IMR-90 (cell line): ENCODE measurements at regions not wholly inside any gene's neighbourhood (a gene's known extent, or its start where the extent isn't known, plus 50 kb on each side); places are given as distances from the start of the nearest gene placed in this dataset.

Experiments used
- ATAC-seq: fragments of 200-7000 bp; cut with Tn5 transposase; 2 replicates; pipeline ENCODE4 v1.9.1; 2020; ENCODE audit warnings: low read depth, mild to moderate bottlenecking, moderate library complexity
- BruUV-seq: library from RNA; stranded (reverse); fragments of 400-500 nt; replicated peaks from 2 replicates; lab custom pipeline; 2021; lab: Mats Ljungman, UMichigan
- CTCF ChIA-PET: fragments of 300-600 bp; formaldehyde crosslinking; extraction: SDS; loops from one replicate; lab custom pipeline; 2021; ENCODE audit warnings: antibody characterized with exemption; lab: Yijun Ruan, JAX
- POLR2A ChIA-PET: fragments of 300-600 bp; sonication (Branson Sonifier 250); formaldehyde crosslinking; loops from one replicate; lab custom pipeline; 2022; ENCODE audit warnings: antibody characterized with exemption; ENCODE audit not compliant: unreplicated experiment; lab: Charles Lee
- DNase-seq: peaks from one replicate; pipeline ENCODE4 v3.0.0; 2013
- H2AFZ ChIP-seq: replicated peaks from 2 replicates; pipeline ENCODE3; 2013; ENCODE audit warnings: low read length, mild to moderate bottlenecking; ENCODE audit not compliant: poor library complexity
- H2AK5ac ChIP-seq: 2 replicates; pipeline ENCODE4 v1.6.1; 2013; ENCODE audit warnings: low read depth, low read length, inconsistent platforms
- H2AK9ac ChIP-seq: replicated peaks from 2 replicates; pipeline ENCODE3; 2013; ENCODE audit warnings: mild to moderate bottlenecking, low read depth, low read length, moderate library complexity; ENCODE audit not compliant: poor library complexity
- H2BK120ac ChIP-seq: 2 replicates; pipeline ENCODE4 v1.6.1; 2013; ENCODE audit warnings: low read depth, low read length, inconsistent platforms
- H2BK15ac ChIP-seq: 3 replicates; pipeline ENCODE4 v1.6.1; 2013; ENCODE audit warnings: low read depth, low read length, inconsistent platforms
- H2BK20ac ChIP-seq: 2 replicates; pipeline ENCODE4 v1.6.1; 2013; ENCODE audit warnings: low read depth, mild to moderate bottlenecking, inconsistent platforms, low read length, moderate library complexity
- H2BK5ac ChIP-seq: 2 replicates; pipeline ENCODE4 v1.6.1; 2013; ENCODE audit warnings: mild to moderate bottlenecking, low read depth, low read length, inconsistent platforms; ENCODE audit not compliant: poor library complexity, severe bottlenecking
- H3K14ac ChIP-seq: replicated peaks from 2 replicates; pipeline ENCODE4 v1.6.1; 2013; ENCODE audit warnings: low read depth, low read length, inconsistent platforms
- H3K18ac ChIP-seq: 2 replicates; pipeline ENCODE4 v1.6.1; 2013; ENCODE audit warnings: low read depth, low read length, control low read depth
- H3K23ac ChIP-seq: 2 replicates; pipeline ENCODE4 v1.6.1; 2013; ENCODE audit warnings: low read depth, low read length, inconsistent platforms
- H3K27ac ChIP-seq: 2 replicates; pipeline ENCODE4 v1.5.1; 2013; ENCODE audit warnings: mild to moderate bottlenecking, control low read depth, low read length; ENCODE audit not compliant: insufficient read depth
- H3K27me3 ChIP-seq: 2 replicates; pipeline ENCODE4 v1.6.1; 2013; ENCODE audit warnings: low read length; ENCODE audit not compliant: control insufficient read depth, insufficient read depth
- H3K36me3 ChIP-seq: 2 replicates; pipeline ENCODE4 v1.6.1; 2013; ENCODE audit warnings: low read length, mixed read lengths; ENCODE audit not compliant: control insufficient read depth, insufficient read depth
- H3K4ac ChIP-seq: 2 replicates; pipeline ENCODE4 v1.6.1; 2013; ENCODE audit warnings: low read depth, low read length, inconsistent platforms
- H3K4me1 ChIP-seq: 2 replicates; pipeline ENCODE4 v1.6.1; 2013; ENCODE audit warnings: low read length, mixed read lengths; ENCODE audit not compliant: control insufficient read depth, insufficient read depth
- H3K4me2 ChIP-seq: 2 replicates; pipeline ENCODE4 v1.6.1; 2013; ENCODE audit warnings: low read depth, mild to moderate bottlenecking, control low read depth, low read length, moderate library complexity
- H3K4me3 ChIP-seq: 2 replicates; pipeline ENCODE4 v1.5.1; 2013; ENCODE audit warnings: low read depth, mild to moderate bottlenecking, control low read depth, low read length, moderate library complexity; ENCODE audit not compliant: insufficient read depth
- H3K56ac ChIP-seq: 2 replicates; pipeline ENCODE4 v1.6.1; 2013; ENCODE audit warnings: low read length, inconsistent platforms; ENCODE audit not compliant: insufficient read depth; ENCODE audit errors: extremely low read depth
- H3K79me1 ChIP-seq, 2 experiments: 2 replicates each; pipeline ENCODE4 v1.6.1; 2013; ENCODE audit warnings: low read length in 2 of 2, inconsistent platforms in 1 of 2, low read depth in 1 of 2
- H3K9ac ChIP-seq: 2 replicates; pipeline ENCODE4 v1.6.1; 2013; ENCODE audit warnings: low read depth, low read length, control low read depth
- H3K9me1 ChIP-seq: 2 replicates; pipeline ENCODE4 v1.6.1; 2013; ENCODE audit warnings: low read length, inconsistent platforms; ENCODE audit not compliant: insufficient read depth
- H3K9me3 ChIP-seq: 2 replicates; pipeline ENCODE4 v1.6.1; 2013; ENCODE audit warnings: low read length; ENCODE audit not compliant: control insufficient read depth, insufficient read depth
- H4K20me1 ChIP-seq: 2 replicates; pipeline ENCODE4 v1.6.1; 2013; ENCODE audit warnings: low read length, inconsistent platforms; ENCODE audit not compliant: insufficient read depth
- H4K5ac ChIP-seq: 2 replicates; pipeline ENCODE4 v1.6.1; 2013; ENCODE audit warnings: mild to moderate bottlenecking, low read depth, low read length, control low read depth
- H4K8ac ChIP-seq, 2 experiments: 2 replicates each; pipeline ENCODE4 v1.6.1; 2013; ENCODE audit warnings: low read depth in 2 of 2, low read length in 2 of 2, control low read depth in 1 of 2, inconsistent platforms in 1 of 2
- H4K91ac ChIP-seq: 2 replicates; pipeline ENCODE4 v1.6.1; 2013; ENCODE audit warnings: low read depth, low read length, inconsistent platforms; ENCODE audit not compliant: insufficient read depth
- BHLHE40 ChIP-seq: fragments of 150-350 bp; IDR thresholded peaks from 2 replicates; pipeline ENCODE4 v1.6.1; 2016; ENCODE audit warnings: mild to moderate bottlenecking, low read depth, low read length
- CHD1 ChIP-seq: IDR thresholded peaks from 2 replicates; pipeline ENCODE4 v1.6.1; 2012; ENCODE audit warnings: low read depth, low read length, improper control_type of control experiment
- MAFK ChIP-seq: IDR thresholded peaks from 2 replicates; pipeline ENCODE4 v1.6.1; 2012; ENCODE audit warnings: low read depth, low read length, improper control_type of control experiment
- MXI1 ChIP-seq: IDR thresholded peaks from 2 replicates; pipeline ENCODE4 v1.6.1; 2012; ENCODE audit warnings: low read depth, mild to moderate bottlenecking, low read length, moderate library complexity, borderline replicate concordance
- NFE2L2 ChIP-seq: fragments of 150-350 bp; IDR thresholded peaks from 2 replicates; pipeline ENCODE4 v1.6.1; 2016; ENCODE audit warnings: low read depth, mild to moderate bottlenecking, low read length
- POLR2A ChIP-seq: IDR thresholded peaks from 2 replicates; pipeline ENCODE4 v1.6.1; 2012; ENCODE audit warnings: mild to moderate bottlenecking, low read depth, low read length
- RAD21 ChIP-seq: IDR thresholded peaks from 2 replicates; pipeline ENCODE4 v1.6.1; 2012; ENCODE audit warnings: low read length, improper control_type of control experiment
- RCOR1 ChIP-seq: IDR thresholded peaks from 2 replicates; pipeline ENCODE4 v1.6.1; 2012; ENCODE audit warnings: mild to moderate bottlenecking, low read length, improper control_type of control experiment; ENCODE audit not compliant: insufficient replicate concordance
- SMC3 ChIP-seq: fragments of 150-350 bp; IDR thresholded peaks from 2 replicates; pipeline ENCODE4 v1.6.1; 2016; ENCODE audit warnings: low read depth, mild to moderate bottlenecking, antibody characterized with exemption, low read length, moderate library complexity
- WGBS, 2 experiments: methylation state at CpG; one replicate each; pipeline versions ENCODE4 v1.1.5 to v1.1.7; 2013; ENCODE audit warnings: missing lambda C conversion rate in 2 of 2; ENCODE audit not compliant: insufficient read length in 1 of 2; ENCODE audit errors: extremely low coverage in 2 of 2; 5-methylcytosine and 5-hydroxymethylcytosine counted together
- dilution Hi-C: fragments of 300-500 bp; cut with HindIII; formaldehyde crosslinking; loops from one replicate; pipeline ENCODE4 v1.14.3; 2018; ENCODE audit warnings: low sequenced_read_pairs; ENCODE audit not compliant: unreplicated experiment
- in situ Hi-C: fragments of 300-500 bp; cut with MboI; formaldehyde crosslinking; loops from 3 replicates; pipeline ENCODE4 v1.14.3; 2019; ENCODE audit warnings: low sequenced_read_pairs, inconsistent platforms, mixed read lengths
- intact Hi-C: fragments of 100-400 bp; cut with micrococcal nuclease; formaldehyde crosslinking; loops from 2 replicates; pipeline ENCODE4 v1.10.0; 2022
- TF ChIP-seq, protein P1 (sequence below): fragments of 150-350 bp; IDR thresholded peaks from 2 replicates; pipeline ENCODE4 v1.6.1; 2017; ENCODE audit warnings: mild to moderate bottlenecking, antibody characterized with exemption, low read length, low read depth
- TF ChIP-seq, protein P2 (sequence below): conservative IDR thresholded peaks from 2 replicates; pipeline ENCODE4 v1.5.1; 2012; ENCODE audit warnings: mild to moderate bottlenecking, low read depth, low read length, improper control_type of control experiment
- TF ChIP-seq, protein P3 (sequence below): fragments of 150-350 bp; IDR thresholded peaks from 2 replicates; pipeline ENCODE4 v1.6.1; 2016; ENCODE audit warnings: low read depth, mild to moderate bottlenecking, low read length, moderate library complexity, borderline replicate concordance

DNA sequence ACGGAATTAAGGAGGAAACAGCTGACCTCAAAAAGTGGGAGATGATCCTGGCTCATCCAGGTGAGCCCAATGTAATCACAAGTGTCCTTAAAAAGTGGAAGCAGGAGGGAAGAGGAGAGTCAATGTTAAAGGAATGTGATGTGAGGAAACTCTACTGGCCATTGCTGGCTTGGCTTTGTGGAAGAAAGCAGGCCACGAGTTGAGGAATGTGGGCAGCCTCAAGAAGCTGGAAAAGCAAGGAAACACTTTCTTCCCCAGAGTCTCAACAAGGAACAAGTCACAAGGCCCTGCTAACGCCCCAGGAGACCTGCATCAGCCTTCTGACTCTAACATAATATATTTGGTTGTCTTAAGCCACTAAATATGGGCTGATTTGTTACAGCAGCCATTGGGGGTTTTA is 252.8 kb downstream of the PSAT1 start:
- peaks cover 19% of the 10 kb centered on the region for H3K27me3 ChIP-seq
- dilution Hi-C loops (no loop called here), in situ Hi-C loops (no loop called here), intact Hi-C loops (no loop called here)
- no peak overlapping the region for H2AK9ac ChIP-seq
- POLR2A ChIA-PET, result interaction anchor here (0.6 kb wide), 2 partner anchors 10 to 429 kb away, joined by 13 read pairs; no protein-coding TSS in a partner anchor
- H2BK5ac ChIP-seq, result no peak overlapping the region
- ATAC-seq (0 out of 2 replicates have a peak, but pooled peaks have one; percentile 35), DNase-seq (peak; percentile 17)
- H3K4me2 ChIP-seq, result no peak overlapping the region
- CTCF ChIA-PET, result no interaction called here
- H3K9me1 ChIP-seq, result no peaks in the 10 kb centered on the region
- no peaks in the 10 kb centered on the region for H3K36me3 ChIP-seq
- WGBS, 2 experiments, result no CpG with 5 or more reads among the region's 3 CpGs
- H3K18ac ChIP-seq, result no peak overlapping the region
- H2BK15ac ChIP-seq, result no peak overlapping the region
- no peaks in the 10 kb centered on the region for H3K79me1 ChIP-seq
- no peak overlapping the region for H4K8ac ChIP-seq
- no peak overlapping the region for H4K91ac ChIP-seq
- no peak overlapping the region for H4K5ac ChIP-seq
- H4K20me1 ChIP-seq, result no peaks in the 10 kb centered on the region
- no peak overlapping the region for H3K56ac ChIP-seq
- H3K9ac ChIP-seq, result no peak overlapping the region
- no peak overlapping the region for H3K27ac ChIP-seq
- no peak overlapping the region for H2AFZ ChIP-seq
- H3K9me3 ChIP-seq, result 0 out of 2 replicates have a peak, but pooled peaks cover 2% of the 10 kb centered on the region
- no peak overlapping the region for H2BK20ac ChIP-seq
- no peak overlapping the region for H2BK120ac ChIP-seq
- H3K4me1 ChIP-seq, result no peaks in the 10 kb centered on the region
- no peak overlapping the region for H3K23ac ChIP-seq
- TF ChIP-seq SMC3 (no peak), MAFK (no peak), RAD21 (no peak), RCOR1 (no peak), POLR2A (no peak), MXI1 (no peak), NFE2L2 (no peak), CHD1 (no peak), BHLHE40 (no peak)
- TF ChIP-seq, protein P1, sequence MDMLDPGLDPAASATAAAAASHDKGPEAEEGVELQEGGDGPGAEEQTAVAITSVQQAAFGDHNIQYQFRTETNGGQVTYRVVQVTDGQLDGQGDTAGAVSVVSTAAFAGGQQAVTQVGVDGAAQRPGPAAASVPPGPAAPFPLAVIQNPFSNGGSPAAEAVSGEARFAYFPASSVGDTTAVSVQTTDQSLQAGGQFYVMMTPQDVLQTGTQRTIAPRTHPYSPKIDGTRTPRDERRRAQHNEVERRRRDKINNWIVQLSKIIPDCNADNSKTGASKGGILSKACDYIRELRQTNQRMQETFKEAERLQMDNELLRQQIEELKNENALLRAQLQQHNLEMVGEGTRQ, result no peak
- TF ChIP-seq, protein P2, sequence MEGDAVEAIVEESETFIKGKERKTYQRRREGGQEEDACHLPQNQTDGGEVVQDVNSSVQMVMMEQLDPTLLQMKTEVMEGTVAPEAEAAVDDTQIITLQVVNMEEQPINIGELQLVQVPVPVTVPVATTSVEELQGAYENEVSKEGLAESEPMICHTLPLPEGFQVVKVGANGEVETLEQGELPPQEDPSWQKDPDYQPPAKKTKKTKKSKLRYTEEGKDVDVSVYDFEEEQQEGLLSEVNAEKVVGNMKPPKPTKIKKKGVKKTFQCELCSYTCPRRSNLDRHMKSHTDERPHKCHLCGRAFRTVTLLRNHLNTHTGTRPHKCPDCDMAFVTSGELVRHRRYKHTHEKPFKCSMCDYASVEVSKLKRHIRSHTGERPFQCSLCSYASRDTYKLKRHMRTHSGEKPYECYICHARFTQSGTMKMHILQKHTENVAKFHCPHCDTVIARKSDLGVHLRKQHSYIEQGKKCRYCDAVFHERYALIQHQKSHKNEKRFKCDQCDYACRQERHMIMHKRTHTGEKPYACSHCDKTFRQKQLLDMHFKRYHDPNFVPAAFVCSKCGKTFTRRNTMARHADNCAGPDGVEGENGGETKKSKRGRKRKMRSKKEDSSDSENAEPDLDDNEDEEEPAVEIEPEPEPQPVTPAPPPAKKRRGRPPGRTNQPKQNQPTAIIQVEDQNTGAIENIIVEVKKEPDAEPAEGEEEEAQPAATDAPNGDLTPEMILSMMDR, result no peak
- TF ChIP-seq, protein P3, sequence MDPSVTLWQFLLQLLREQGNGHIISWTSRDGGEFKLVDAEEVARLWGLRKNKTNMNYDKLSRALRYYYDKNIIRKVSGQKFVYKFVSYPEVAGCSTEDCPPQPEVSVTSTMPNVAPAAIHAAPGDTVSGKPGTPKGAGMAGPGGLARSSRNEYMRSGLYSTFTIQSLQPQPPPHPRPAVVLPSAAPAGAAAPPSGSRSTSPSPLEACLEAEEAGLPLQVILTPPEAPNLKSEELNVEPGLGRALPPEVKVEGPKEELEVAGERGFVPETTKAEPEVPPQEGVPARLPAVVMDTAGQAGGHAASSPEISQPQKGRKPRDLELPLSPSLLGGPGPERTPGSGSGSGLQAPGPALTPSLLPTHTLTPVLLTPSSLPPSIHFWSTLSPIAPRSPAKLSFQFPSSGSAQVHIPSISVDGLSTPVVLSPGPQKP, result no peak
- no peak overlapping the region for H3K4ac ChIP-seq
- BruUV-seq, result no TSS peak
- H3K14ac ChIP-seq, result no peak overlapping the region
- no peak overlapping the region for H3K4me3 ChIP-seq
- no peak overlapping the region for H2AK5ac ChIP-seq
